Neural cell (in vitro differentiated cells): ENCODE measurements at regions not wholly inside any gene's neighbourhood (a gene's known extent, or its start where the extent isn't known, plus 50 kb on each side); places are given as distances from the start of the nearest gene placed in this dataset.

Experiments
- H2AFZ ChIP-seq: fragments of 200-600, 300-800 bp; sonication (generic), shearing (Covaris generic); 2 replicates; pipeline ENCODE4 v1.6.0; 2014; ENCODE audit warnings: low read depth, mild to moderate bottlenecking, antibody characterized with exemption, low read length, moderate library complexity
- H3F3A ChIP-seq: fragments of 200-600 bp; shearing (Covaris generic); 2 replicates; pipeline ENCODE4 v1.6.1; 2016; ENCODE audit warnings: mild to moderate bottlenecking, moderate library complexity, mixed read lengths, antibody characterized with exemption, low read length; ENCODE audit not compliant: insufficient read depth, poor library complexity, severe bottlenecking
- H3K27ac ChIP-seq: fragments of 200-600, 300-800 bp; sonication (generic), shearing (Covaris generic); 2 replicates; pipeline ENCODE4 v1.5.1; 2014; ENCODE audit warnings: mild to moderate bottlenecking, low read length, moderate library complexity
- H3K27me3 ChIP-seq: fragments of 300-800, 200-600 bp; sonication (generic), shearing (Covaris generic); 2 replicates; pipeline ENCODE4 v1.6.0; 2014; ENCODE audit warnings: mild to moderate bottlenecking, low read depth, low read length, moderate library complexity; ENCODE audit not compliant: insufficient read depth
- H3K36me3 ChIP-seq: fragments of 300-800, 200-600 bp; sonication (generic), shearing (Covaris generic); 2 replicates; pipeline ENCODE4 v1.5.1; 2014; ENCODE audit warnings: mild to moderate bottlenecking, antibody characterized with exemption, low read length, moderate library complexity; ENCODE audit not compliant: insufficient read depth
- H3K4me2 ChIP-seq: fragments of 300-800, 200-600 bp; sonication (generic), shearing (Covaris generic); 2 replicates; pipeline ENCODE4 v1.6.0; 2014; ENCODE audit warnings: mild to moderate bottlenecking, low read length
- H3K4me3 ChIP-seq: fragments of 300-800, 200-600 bp; sonication (generic), shearing (Covaris generic); 2 replicates; pipeline ENCODE4 v1.5.1; 2014; ENCODE audit warnings: mild to moderate bottlenecking, low read length, moderate library complexity
- H3K79me2 ChIP-seq: fragments of 200-600 bp; shearing (Covaris generic); replicated peaks from 2 replicates; pipeline ENCODE4 v1.6.0; 2014; ENCODE audit warnings: mild to moderate bottlenecking, low read length, moderate library complexity; ENCODE audit not compliant: insufficient read depth
- H3K9ac ChIP-seq: fragments of 300-800, 200-600 bp; sonication (generic), shearing (Covaris generic); 2 replicates; pipeline ENCODE4 v1.6.1; 2016; ENCODE audit warnings: mild to moderate bottlenecking, low read length, mixed read lengths
- H3K9me2 ChIP-seq: fragments of 200-600 bp; shearing (Covaris generic); 2 replicates; pipeline ENCODE4 v1.6.1; 2016; ENCODE audit warnings: mild to moderate bottlenecking, low read length, mixed read lengths; ENCODE audit not compliant: insufficient read depth
- H3K9me3 ChIP-seq: fragments of 200-600, 300-800 bp; sonication (generic), shearing (Covaris generic); 2 replicates; pipeline ENCODE4 v1.6.1; 2016; ENCODE audit warnings: mild to moderate bottlenecking, mixed run types, low read length, moderate library complexity, mixed read lengths
- H4K20me1 ChIP-seq: fragments of 200-600 bp; shearing (Covaris generic); 2 replicates; pipeline ENCODE4 v1.6.1; 2016; ENCODE audit warnings: mild to moderate bottlenecking, mixed run types; ENCODE audit not compliant: insufficient read depth
- CTCF ChIP-seq: fragments of 450-650 bp; IDR thresholded peaks from 2 replicates; pipeline ENCODE4 v1.5.1; 2014; ENCODE audit warnings: antibody characterized with exemption, mild to moderate bottlenecking, moderate library complexity; ENCODE audit not compliant: poor library complexity, severe bottlenecking
- EP300 ChIP-seq: fragments of 450-650 bp; conservative IDR thresholded peaks from 2 replicates; pipeline ENCODE4 v1.6.1; 2014; ENCODE audit warnings: antibody characterized with exemption, mild to moderate bottlenecking, moderate library complexity; ENCODE audit not compliant: poor library complexity, severe bottlenecking
- EZH2 ChIP-seq: fragments of 200-600, 300-800 bp; shearing (Covaris generic), sonication (generic); IDR thresholded peaks from 2 replicates; pipeline ENCODE4 v1.6.1; 2014; ENCODE audit warnings: antibody characterized with exemption, low read length, borderline replicate concordance, mild to moderate bottlenecking; ENCODE audit not compliant: insufficient read depth, poor library complexity, severe bottlenecking
- MXI1 ChIP-seq: fragments of 450-650 bp; conservative IDR thresholded peaks from 2 replicates; pipeline ENCODE4 v1.6.1; 2014; ENCODE audit warnings: antibody characterized with exemption, mild to moderate bottlenecking; ENCODE audit not compliant: poor library complexity, severe bottlenecking
- POLR2AphosphoS5 ChIP-seq: IDR thresholded peaks from 2 replicates; pipeline ENCODE4 v1.6.1; 2012
- RAD21 ChIP-seq: fragments of 450-650 bp; conservative IDR thresholded peaks from 2 replicates; pipeline ENCODE4 v1.6.1; 2014; ENCODE audit warnings: antibody characterized with exemption, mild to moderate bottlenecking, moderate library complexity
- REST ChIP-seq: IDR thresholded peaks from 2 replicates; pipeline ENCODE4 v1.6.1; 2012; ENCODE audit warnings: borderline replicate concordance
- SMC3 ChIP-seq: fragments of 450-650 bp; conservative IDR thresholded peaks from 2 replicates; pipeline ENCODE4 v1.6.1; 2014; ENCODE audit warnings: antibody characterized with exemption, mild to moderate bottlenecking, moderate library complexity; ENCODE audit not compliant: poor library complexity
- TAF1 ChIP-seq: IDR thresholded peaks from 2 replicates; pipeline ENCODE4 v1.6.1; 2012; ENCODE audit warnings: low read depth

GRCh38 chr22:47619631-47620030 lies 857.2 kb downstream of the TBC1D22A start:
- Histone ChIP-seq H2AFZ (no peak overlapping the region), H4K20me1 (no peaks in the 10 kb centered on the region)
- TF ChIP-seq SMC3 (no peak), EZH2 (no peak), RAD21 (no peak), TAF1 (no peak), REST (no peak), MXI1 (no peak), CTCF (no peak), POLR2AphosphoS5 (no peak), EP300 (no peak)

GRCh38 chr22:47618180-47619010 lies 855.9 kb downstream of the TBC1D22A start:
- Histone ChIP-seq H3K36me3 (no peaks in the 10 kb centered on the region), H3K9ac (no peak overlapping the region), H3K4me2 (no peak overlapping the region), H3K9me2 (no peaks in the 10 kb centered on the region), H2AFZ (no peak overlapping the region), H3K4me3 (no peak overlapping the region), H4K20me1 (no peaks in the 10 kb centered on the region), H3F3A (no peaks in the 10 kb centered on the region), H3K27ac (no peak overlapping the region), H3K79me2 (no peaks in the 10 kb centered on the region), H3K27me3 (no peaks in the 10 kb centered on the region), H3K9me3 (peaks cover 4% of the 10 kb centered on the region)
- TF ChIP-seq EP300 = no peak
- TF ChIP-seq RAD21 = no peak
- no peak for TF ChIP-seq CTCF
- TF ChIP-seq EZH2 = no peak
- no peak for TF ChIP-seq POLR2AphosphoS5
- TF ChIP-seq MXI1 = no peak
- no peak for TF ChIP-seq SMC3
- TF ChIP-seq TAF1 = no peak
- no peak for TF ChIP-seq REST

More at GRCh38 chr22:47619631-47620030, 857.2 kb downstream of the TBC1D22A start:
- H3K36me3 ChIP-seq = no peaks in the 10 kb centered on the region
- H3K79me2 ChIP-seq = no peaks in the 10 kb centered on the region
- no peaks in the 10 kb centered on the region for H3K27me3 ChIP-seq
- H3K4me3 ChIP-seq = no peak overlapping the region
- H3K9me2 ChIP-seq = no peaks in the 10 kb centered on the region
- no peak overlapping the region for H3K27ac ChIP-seq
- H3K9ac ChIP-seq = no peak overlapping the region
- H3K4me2 ChIP-seq = no peak overlapping the region
- peaks cover 4% of the 10 kb centered on the region for H3K9me3 ChIP-seq
- H3F3A ChIP-seq = no peaks in the 10 kb centered on the region
